MM.1S (cell line): ENCODE measurements at regions not wholly inside any gene's neighbourhood (a gene's known extent, or its start where the extent isn't known, plus 50 kb on each side); places are given as distances from the start of the nearest gene placed in this dataset.

Source experiments
- DNase-seq: peaks from one replicate; pipeline ENCODE4 v3.0.0-alpha.2; 2015
- H2AFZ ChIP-seq: fragments of 300-600 bp; sonication (generic); 2 replicates; pipeline ENCODE4 v1.6.0; 2016; ENCODE audit warnings: antibody characterized with exemption, low read length
- H3F3A ChIP-seq: fragments of 300-600 bp; sonication (generic); 2 replicates; pipeline ENCODE4 v1.6.1; 2016; ENCODE audit warnings: mild to moderate bottlenecking, antibody characterized with exemption, low read length, moderate library complexity, mixed read lengths; ENCODE audit not compliant: insufficient read depth
- H3K27ac ChIP-seq: fragments of 300-600 bp; sonication (generic); 2 replicates; pipeline ENCODE4 v1.5.1; 2016; ENCODE audit warnings: mild to moderate bottlenecking, low read length
- H3K27me3 ChIP-seq: fragments of 300-600 bp; sonication (generic); replicated peaks from 2 replicates; pipeline ENCODE4 v1.6.0; 2016; ENCODE audit warnings: low read length; ENCODE audit not compliant: insufficient read depth
- H3K36me3 ChIP-seq: fragments of 300-600 bp; sonication (generic); replicated peaks from 2 replicates; pipeline ENCODE4 v1.6.1; 2016; ENCODE audit warnings: mild to moderate bottlenecking, low read length, mixed read lengths; ENCODE audit not compliant: insufficient read depth
- H3K4me1 ChIP-seq: fragments of 300-600 bp; sonication (generic); 2 replicates; pipeline ENCODE4 v1.6.1; 2016; ENCODE audit warnings: low read length, mixed read lengths
- H3K4me2 ChIP-seq: fragments of 300-600 bp; sonication (generic); 2 replicates; pipeline ENCODE4 v1.6.0; 2016; ENCODE audit warnings: low read depth, low read length
- H3K4me3 ChIP-seq: fragments of 300-600 bp; sonication (generic); 2 replicates; pipeline ENCODE4 v1.5.1; 2016; ENCODE audit warnings: low read length, mixed read lengths
- H3K79me2 ChIP-seq: fragments of 300-600 bp; sonication (generic); 2 replicates; pipeline ENCODE4 v1.6.1; 2016; ENCODE audit warnings: mixed run types, low read length, mixed read lengths
- H3K9ac ChIP-seq: fragments of 300-600 bp; sonication (generic); 2 replicates; pipeline ENCODE4 v1.6.1; 2016; ENCODE audit warnings: low read length, mixed read lengths
- H3K9me2 ChIP-seq: fragments of 300-600 bp; sonication (generic); replicated peaks from 2 replicates; pipeline ENCODE4 v1.6.1; 2016; ENCODE audit warnings: mild to moderate bottlenecking, low read length, mixed read lengths; ENCODE audit not compliant: insufficient read depth
- H3K9me3 ChIP-seq: fragments of 300-600 bp; sonication (generic); replicated peaks from 2 replicates; pipeline ENCODE4 v1.6.1; 2016; ENCODE audit warnings: mild to moderate bottlenecking, low read length, mixed read lengths; ENCODE audit not compliant: insufficient read depth
- H4K20me1 ChIP-seq: fragments of 300-600 bp; sonication (generic); 2 replicates; pipeline ENCODE4 v1.6.1; 2016; ENCODE audit warnings: mild to moderate bottlenecking, low read length, moderate library complexity, mixed read lengths; ENCODE audit not compliant: insufficient read depth
- CTCF ChIP-seq: fragments of 300-600 bp; sonication (generic); IDR thresholded peaks from 2 replicates; pipeline ENCODE4 v1.5.1; 2016; ENCODE audit warnings: antibody characterized with exemption, low read length, mixed read lengths
- EZH2 ChIP-seq: fragments of 300-600 bp; sonication (generic); optimal IDR thresholded peaks from 2 replicates; pipeline ENCODE3; 2017; ENCODE audit warnings: low read depth, mild to moderate bottlenecking, antibody characterized with exemption, low read length, mixed read lengths
- EZH2phosphoT487 ChIP-seq: fragments of 300-600 bp; sonication (generic); IDR thresholded peaks from 2 replicates; pipeline ENCODE4 v1.6.1; 2018; ENCODE audit warnings: antibody characterized with exemption, low read length

DNA sequence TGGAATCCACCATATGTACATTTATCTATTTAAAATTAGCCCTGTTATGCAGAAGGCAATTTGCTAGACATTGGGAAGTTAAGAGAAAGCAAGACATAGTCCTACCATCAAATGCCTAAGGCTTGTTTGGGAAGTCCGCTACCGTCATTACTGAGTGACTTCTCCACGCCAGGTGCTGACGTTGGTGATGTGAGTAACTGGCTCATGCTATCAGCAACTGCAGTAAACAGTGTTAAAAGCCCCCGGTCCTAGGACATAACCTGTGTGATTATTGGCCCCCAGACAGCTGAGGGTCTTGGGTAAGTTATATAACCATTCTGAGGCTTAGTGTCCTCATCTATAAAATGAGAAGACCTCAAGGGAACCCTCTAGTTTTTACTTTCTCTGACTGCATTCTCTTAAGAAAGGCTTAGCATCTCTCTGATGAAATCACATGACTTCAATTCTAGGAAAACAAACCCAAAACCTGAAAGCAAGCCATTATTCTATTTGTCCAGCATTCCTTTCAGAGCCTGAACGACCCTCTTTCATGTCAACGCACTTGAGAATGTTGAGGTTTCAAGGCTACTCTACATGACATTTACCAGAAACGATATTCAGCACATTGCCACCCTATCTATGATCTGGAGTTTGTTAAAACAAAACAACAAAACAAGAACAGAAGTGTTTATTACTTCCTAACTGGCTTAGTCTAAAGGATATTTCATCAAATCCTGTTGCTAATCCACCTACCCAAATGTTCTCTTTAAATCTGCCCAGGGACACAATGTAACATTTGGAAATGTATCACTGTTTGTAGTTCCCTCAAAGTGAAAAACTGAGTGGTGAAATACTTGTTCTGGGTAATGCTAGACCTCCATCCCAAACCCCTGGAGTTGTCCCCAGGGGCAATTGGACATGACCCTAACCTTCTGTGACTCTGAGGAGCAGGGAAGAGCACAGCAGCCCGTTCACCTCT, 133.8 kb downstream of the BTBD3 start:
- Histone ChIP-seq H3K9me3 (no peaks in the 10 kb centered on the region), H3K79me2 (no peaks in the 10 kb centered on the region), H3K4me1 (peaks cover 49% of the 10 kb centered on the region), H3K9ac (no peak overlapping the region), H2AFZ (no peak overlapping the region), H3K27ac (no peak overlapping the region), H3K4me2 (no peak overlapping the region), H4K20me1 (no peaks in the 10 kb centered on the region), H3K4me3 (no peak overlapping the region), H3F3A (peaks cover 10% of the 10 kb centered on the region; the same call in 1 of the 2 replicates), H3K36me3 (no peaks in the 10 kb centered on the region), H3K27me3 (no peaks in the 10 kb centered on the region), H3K9me2 (no peaks in the 10 kb centered on the region)
- no peak for TF ChIP-seq EZH2
- no peak for TF ChIP-seq CTCF
- no peak for TF ChIP-seq EZH2phosphoT487
- no peak for DNase-seq

DNA sequence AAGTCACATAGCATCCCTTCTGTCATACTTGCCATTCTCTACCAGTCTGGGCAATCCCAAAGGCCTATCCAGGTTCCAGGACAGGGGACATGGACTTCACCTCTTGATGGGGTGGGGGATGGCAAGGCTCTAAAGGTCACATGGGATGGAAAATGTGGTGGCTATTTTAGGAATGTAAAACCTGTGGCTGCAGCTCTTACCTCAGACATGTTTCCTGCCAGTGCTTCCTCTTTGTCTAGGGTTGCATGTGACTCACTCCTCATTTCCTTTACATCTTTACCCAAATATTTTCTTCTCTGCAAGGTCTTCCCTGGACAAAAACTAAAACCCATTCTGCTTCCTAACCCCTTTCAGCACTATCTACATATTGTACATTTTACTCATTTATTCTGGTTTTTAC, 135.7 kb downstream of the BTBD3 start:
- Histone ChIP-seq H3K27ac (peak overlapping the region; percentile 90), H3K4me1 (peaks cover 50% of the 10 kb centered on the region), H3K4me2 (peak overlapping the region; percentile 45), H3K4me3 (no peak overlapping the region), H4K20me1 (no peaks in the 10 kb centered on the region), H3K9me2 (no peaks in the 10 kb centered on the region), H3K9me3 (no peaks in the 10 kb centered on the region), H3K9ac (peak overlapping the region; percentile 48), H2AFZ (peak overlapping the region; percentile 78), H3F3A (peaks cover 3% of the 10 kb centered on the region; the same call in 1 of the 2 replicates), H3K36me3 (no peaks in the 10 kb centered on the region), H3K79me2 (no peaks in the 10 kb centered on the region), H3K27me3 (no peaks in the 10 kb centered on the region)
- DNase-seq, result peak; percentile 84
- TF ChIP-seq EZH2phosphoT487 (no peak), CTCF (no peak), EZH2 (no peak)

GRCh38 chr20:12054556-12054955, 136.9 kb downstream of the BTBD3 start:
- H3K27me3 ChIP-seq, result no peaks in the 10 kb centered on the region
- H3K9me2 ChIP-seq, result no peaks in the 10 kb centered on the region
- no peaks in the 10 kb centered on the region for H3K36me3 ChIP-seq
- H2AFZ ChIP-seq, result no peak overlapping the region
- H3K9ac ChIP-seq, result no peak overlapping the region
- H3F3A ChIP-seq, result peaks cover 3% of the 10 kb centered on the region; the same call in 1 of the 2 replicates
- H3K4me3 ChIP-seq, result no peak overlapping the region
- H3K4me2 ChIP-seq, result no peak overlapping the region
- H3K79me2 ChIP-seq, result no peaks in the 10 kb centered on the region
- no peak for DNase-seq
- peaks cover 45% of the 10 kb centered on the region for H3K4me1 ChIP-seq
- no peak overlapping the region for H3K27ac ChIP-seq
- H4K20me1 ChIP-seq, result no peaks in the 10 kb centered on the region
- no peak for TF ChIP-seq EZH2phosphoT487
- TF ChIP-seq EZH2, result no peak
- no peak for TF ChIP-seq CTCF
- no peaks in the 10 kb centered on the region for H3K9me3 ChIP-seq
